KOPT-K1 (cell line): ENCODE measurements at regions not wholly inside any gene's neighbourhood (a gene's known extent, or its start where the extent isn't known, plus 50 kb on each side); places are given as distances from the start of the nearest gene placed in this dataset.

ENCODE experiments used
- H3K27ac ChIP-seq: fragments of 200-600 bp; sonication (generic); 2 replicates; pipeline ENCODE4 v1.5.1; 2016; ENCODE audit warnings: antibody characterized with exemption, mild to moderate bottlenecking, low read depth, low read length; ENCODE audit not compliant: poor library complexity, severe bottlenecking
- H3K36me3 ChIP-seq: fragments of 200-600 bp; sonication (generic); 2 replicates; pipeline ENCODE4 v1.5.1; 2017; ENCODE audit warnings: antibody characterized with exemption, mild to moderate bottlenecking, low read length, moderate library complexity; ENCODE audit not compliant: insufficient read depth
- H3K9me3 ChIP-seq: fragments of 200-600 bp; sonication (generic); 2 replicates; pipeline ENCODE4 v1.5.1; 2017; ENCODE audit warnings: antibody characterized with exemption, low read length, mild to moderate bottlenecking; ENCODE audit not compliant: insufficient read depth, poor library complexity, severe bottlenecking

DNA sequence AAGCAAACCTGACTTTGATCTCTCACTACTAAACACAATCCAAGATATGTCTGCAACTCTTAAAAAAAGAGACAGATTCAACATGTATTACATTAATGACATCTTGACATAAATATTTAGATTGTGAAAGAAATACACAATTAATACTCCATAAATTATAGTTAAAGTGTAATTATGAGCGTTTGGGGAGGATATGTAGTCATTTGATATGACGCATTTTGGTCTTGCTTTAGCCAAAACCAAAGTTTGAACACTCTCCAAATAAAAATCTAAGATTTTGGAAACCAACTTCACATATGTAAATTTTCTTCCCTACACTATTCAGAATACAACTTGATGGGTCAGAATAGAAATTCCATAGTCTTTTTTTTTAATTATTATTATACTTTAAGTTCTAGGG is 1257.6 kb downstream of the SLC16A7 start:
- H3K27ac ChIP-seq: no peak overlapping the region
- H3K36me3 ChIP-seq: no peaks in the 10 kb centered on the region
- H3K9me3 ChIP-seq: no peaks in the 10 kb centered on the region

DNA sequence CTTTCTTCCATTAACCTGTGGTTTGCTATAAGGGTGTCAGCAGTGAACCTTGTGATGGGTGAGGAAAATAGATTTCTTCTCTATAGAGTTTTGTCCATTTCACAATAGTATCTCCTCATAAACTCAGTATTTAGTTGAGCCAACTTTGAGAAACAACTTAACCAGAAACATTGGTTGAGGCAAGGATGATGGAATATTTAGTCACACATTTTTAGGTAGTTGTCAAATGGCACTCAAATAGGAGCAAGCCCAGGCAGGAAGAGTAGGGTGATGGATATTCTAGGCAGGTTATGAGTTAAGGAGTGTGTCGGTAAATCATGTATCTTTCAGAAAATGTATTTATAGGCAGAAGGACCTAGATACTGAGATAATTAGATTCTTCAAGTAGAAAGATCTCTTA is 1267.6 kb downstream of the SLC16A7 start:
- no peaks in the 10 kb centered on the region for H3K9me3 ChIP-seq
- no peaks in the 10 kb centered on the region for H3K36me3 ChIP-seq
- no peak overlapping the region for H3K27ac ChIP-seq

DNA sequence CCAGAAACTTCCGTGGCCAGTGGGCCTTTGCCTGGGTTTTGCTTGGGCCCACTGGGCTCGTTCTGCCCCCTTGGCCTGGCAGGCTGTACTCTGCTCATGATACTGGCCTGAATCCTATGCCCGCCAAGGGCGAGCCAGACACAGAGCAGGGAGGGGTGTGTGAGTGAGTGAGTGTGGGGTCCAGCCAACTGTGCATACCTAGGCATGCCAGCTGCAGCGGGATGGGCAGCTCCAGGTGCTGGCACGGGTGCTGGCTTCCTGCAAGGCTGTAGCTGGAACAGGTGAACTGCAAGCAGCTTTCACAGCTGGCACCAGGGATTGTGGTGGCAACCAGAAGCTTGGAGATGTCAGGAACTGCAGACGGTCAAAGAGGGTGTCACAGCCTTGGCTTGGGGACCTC is 1276.4 kb downstream of the SLC16A7 start:
- Histone ChIP-seq H3K36me3 (no peaks in the 10 kb centered on the region), H3K27ac (no peak overlapping the region), H3K9me3 (no peaks in the 10 kb centered on the region)

DNA sequence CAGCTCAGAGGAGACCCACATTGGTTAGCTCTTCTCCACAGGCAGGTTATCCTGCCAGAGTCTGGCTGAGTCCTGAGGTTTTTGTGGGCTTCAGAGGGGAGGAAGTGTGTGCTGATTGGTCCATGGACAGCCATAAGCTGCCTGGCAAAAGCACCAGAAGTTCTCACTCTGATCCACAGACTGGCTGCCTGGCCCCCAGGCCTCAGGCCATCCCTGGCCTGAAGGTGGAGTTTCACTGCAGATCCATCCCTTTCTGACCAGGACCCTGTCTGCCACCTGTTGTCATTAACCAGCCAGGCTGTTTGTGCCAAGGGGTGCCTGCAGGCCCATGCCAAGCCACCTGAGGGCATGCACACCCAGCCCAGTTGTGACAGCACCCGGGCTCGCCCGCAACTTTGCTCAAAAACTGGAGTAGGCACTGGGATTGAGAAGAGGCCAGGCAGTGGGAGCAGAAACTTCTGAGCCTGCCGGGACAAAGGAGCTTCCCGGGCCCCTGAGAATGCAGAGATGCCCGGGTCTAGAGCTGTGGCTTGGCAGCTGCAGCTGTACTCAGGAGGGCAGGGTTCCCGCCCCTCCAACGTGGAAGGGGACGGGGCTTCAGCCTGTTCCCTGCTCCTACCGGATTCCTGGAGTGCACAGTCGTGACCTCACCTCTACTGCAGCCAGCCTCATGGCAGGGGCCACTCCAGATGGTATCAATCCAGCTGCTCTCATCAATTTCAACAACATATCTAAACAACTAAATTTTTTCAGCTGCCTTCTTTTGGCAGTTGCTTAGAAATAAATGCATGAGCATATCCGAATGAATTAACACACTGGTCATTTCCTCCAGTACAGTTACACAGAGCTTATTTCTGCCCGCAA is 1277.3 kb downstream of the SLC16A7 start:
- no peaks in the 10 kb centered on the region for H3K36me3 ChIP-seq
- no peaks in the 10 kb centered on the region for H3K9me3 ChIP-seq
- no peak overlapping the region for H3K27ac ChIP-seq

DNA sequence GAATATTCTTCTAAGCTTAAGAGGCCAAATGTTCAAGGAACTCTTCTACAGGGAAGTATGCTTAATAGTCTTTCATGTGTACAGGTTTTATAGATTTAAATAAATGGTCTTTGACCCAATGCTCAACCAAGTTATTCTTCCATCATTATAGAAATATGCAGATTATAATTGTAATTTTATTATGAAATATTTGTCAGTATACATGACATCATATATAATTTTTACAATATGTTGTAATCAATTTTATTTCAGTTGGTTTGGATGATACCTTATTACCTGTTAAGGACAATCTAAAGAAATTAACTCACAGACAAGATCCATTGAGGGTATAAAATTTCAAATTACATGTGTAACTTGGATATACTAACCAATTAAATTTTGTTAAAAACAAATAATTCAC is 1278.3 kb downstream of the SLC16A7 start:
- Histone ChIP-seq H3K9me3 (no peaks in the 10 kb centered on the region), H3K36me3 (no peaks in the 10 kb centered on the region), H3K27ac (no peak overlapping the region)

DNA sequence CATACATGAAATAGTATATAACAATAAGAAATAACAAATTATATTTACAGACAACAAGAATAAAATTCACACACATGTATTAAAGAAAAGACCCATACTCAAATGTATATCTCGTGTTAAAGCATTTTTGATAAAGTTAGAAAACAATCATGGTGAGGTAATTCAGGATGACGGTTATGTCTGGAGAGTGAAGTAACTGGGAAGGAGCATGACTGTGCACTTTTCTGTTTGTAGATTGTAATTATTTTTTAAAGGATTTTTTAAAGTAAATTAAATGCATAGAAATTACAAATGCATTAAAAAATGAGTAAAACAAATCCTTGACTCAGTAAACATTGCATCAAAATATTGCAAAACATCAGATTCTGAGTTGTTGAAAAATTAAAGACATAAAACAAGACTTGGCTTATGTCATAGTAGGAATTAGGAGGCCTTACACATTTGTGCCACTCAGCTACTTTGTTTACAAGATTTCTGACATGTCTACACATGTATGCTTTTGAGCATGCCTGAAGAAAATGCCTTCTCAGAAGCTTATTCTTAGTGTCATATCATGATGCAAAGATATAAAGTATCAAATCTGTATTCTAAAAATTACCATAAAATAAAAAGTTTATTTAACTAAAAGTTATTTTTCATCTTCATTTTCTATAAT is 1325.1 kb downstream of the SLC16A7 start:
- H3K27ac ChIP-seq: no peak overlapping the region
- H3K9me3 ChIP-seq: no peaks in the 10 kb centered on the region
- no peaks in the 10 kb centered on the region for H3K36me3 ChIP-seq

DNA sequence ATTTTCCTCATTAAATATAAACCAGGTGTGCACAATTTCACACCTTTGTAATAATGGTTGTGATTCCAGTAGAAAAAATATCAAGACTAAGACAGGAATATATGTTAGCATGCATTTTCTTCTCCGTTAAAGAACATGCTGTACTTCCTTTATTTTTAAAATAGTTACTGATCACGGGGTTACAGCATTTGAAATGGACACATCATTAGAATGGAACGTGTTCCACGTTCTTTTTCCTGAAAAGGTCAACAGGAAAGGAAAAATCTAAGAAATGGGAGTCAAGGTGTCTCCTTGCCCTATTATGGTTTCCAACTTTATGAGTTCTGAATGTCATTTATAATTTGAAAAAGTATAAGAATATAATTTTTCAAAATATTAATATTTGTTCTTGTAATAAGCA is 1325.7 kb downstream of the SLC16A7 start:
- Histone ChIP-seq H3K27ac (no peak overlapping the region), H3K9me3 (no peaks in the 10 kb centered on the region), H3K36me3 (no peaks in the 10 kb centered on the region)

DNA sequence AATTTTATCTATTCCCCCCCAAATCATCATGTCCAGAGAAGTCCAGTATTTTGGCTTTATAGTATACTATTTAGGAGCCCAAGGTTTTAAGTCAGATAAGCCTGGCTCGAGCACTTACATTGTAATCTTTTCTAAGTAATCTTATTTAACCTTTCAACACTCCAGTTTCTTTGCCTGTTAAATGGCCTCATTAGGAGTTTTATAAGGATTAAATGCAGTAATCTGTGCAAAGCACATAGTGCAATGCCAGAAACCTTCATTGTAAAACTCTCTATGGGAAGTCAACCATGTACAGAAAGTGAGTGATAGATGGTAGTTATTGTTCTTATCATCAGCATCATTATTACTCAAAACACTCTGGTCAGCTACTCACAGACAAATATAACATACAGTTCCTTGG is 1330.4 kb downstream of the SLC16A7 start:
- Histone ChIP-seq H3K9me3 (no peaks in the 10 kb centered on the region), H3K27ac (no peak overlapping the region), H3K36me3 (no peaks in the 10 kb centered on the region)

DNA sequence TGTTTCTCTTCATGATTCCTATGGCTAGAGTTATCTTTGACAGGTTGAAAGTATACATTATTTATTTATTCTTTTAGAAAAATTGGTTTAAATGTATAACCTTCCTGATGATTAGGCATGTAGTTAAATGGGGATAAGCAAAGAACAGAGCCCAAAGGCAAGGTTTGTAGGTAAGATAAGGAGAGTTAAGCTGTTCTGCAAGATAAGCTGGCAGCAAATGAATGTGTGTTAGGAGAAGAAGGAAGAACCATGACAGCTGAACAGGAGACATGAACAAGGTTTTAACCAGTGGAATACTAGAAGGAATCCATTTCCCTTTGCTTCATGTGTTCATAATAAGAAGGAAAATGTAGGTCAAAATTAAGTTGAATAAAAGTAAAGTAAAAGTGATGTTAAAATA is 1330.1 kb upstream of the USP15 start:
- Histone ChIP-seq H3K9me3 (peaks cover 7% of the 10 kb centered on the region), H3K36me3 (no peaks in the 10 kb centered on the region), H3K27ac (no peak overlapping the region)

DNA sequence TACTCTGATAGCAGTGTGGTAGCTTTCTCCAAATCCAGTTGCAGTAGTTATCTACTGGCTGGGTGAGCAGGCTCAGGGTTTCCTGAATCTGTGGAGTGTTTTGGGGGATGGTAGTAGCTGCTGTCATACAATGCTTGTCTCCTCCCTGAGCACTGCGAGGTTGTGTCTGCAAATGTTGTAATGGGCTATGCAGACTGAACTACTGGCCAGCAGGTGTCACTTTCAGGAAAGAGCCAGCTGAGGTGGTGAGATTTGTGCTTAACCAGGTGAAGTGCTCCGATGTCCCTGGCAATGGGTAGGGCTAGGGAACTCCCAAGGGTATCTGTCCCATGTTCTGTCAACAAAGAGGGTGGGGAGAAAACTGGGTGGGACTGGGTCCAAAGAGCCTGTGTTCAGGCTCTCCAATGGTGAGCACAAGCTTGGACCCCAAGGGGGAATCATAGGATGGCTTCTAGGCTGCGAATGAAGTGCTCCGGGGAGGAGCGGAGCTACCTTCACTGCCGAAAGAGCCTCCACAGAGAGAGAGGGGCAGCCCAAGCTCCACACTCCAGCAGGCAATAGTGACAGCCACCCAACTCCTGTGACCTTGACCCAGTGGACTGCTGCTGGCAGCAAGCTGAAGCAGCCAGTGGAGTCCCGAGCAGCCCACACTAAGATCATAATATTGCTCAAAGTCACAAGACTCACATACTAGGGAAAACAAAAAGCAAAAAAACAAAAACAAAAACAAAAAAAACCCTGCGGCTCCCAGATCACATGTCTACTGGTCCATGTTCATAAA is 1324.0 kb upstream of the USP15 start:
- Histone ChIP-seq H3K36me3 (no peaks in the 10 kb centered on the region), H3K9me3 (peaks cover 8% of the 10 kb centered on the region), H3K27ac (no peak overlapping the region)

DNA sequence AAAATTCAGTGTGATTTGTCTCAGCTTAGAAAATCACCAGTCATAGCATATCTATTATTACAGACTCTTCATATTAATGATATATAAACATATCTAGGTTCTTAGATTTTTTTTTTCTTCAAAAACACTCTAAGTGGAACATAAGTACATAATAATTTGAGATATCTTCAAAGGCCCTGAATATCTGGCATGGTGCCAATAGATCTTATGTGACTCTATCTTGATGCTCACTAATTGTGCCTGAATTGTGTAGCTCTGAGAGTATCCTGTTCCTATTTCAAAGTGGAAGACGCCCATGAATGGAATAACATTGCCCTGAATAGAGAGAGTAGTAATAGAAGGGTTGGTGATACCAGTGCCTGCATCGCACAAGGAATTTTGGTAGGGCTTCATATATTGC is 1312.7 kb upstream of the USP15 start:
- Histone ChIP-seq H3K36me3 (no peaks in the 10 kb centered on the region), H3K27ac (no peak overlapping the region), H3K9me3 (no peaks in the 10 kb centered on the region)

DNA sequence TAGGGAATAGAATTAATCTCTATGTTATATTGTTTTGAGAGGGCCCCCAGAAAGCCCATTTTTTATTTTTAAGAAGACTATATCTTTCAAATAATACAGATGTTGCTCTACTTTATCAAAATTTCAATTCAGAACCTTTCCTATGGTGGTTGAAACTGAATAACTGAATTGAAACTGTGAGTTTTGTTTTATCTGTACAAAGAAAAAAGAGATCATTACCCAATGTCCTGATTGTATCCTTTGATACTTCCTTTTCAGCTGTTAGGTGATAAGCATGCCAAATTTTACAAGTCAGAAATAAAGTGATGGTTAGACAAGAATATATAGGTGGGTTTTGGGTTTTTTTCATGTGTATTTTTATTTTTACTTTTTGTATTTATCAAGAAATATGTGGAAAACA is 1293.1 kb upstream of the USP15 start:
- Histone ChIP-seq H3K36me3 (no peaks in the 10 kb centered on the region), H3K9me3 (no peaks in the 10 kb centered on the region), H3K27ac (no peak overlapping the region)

DNA sequence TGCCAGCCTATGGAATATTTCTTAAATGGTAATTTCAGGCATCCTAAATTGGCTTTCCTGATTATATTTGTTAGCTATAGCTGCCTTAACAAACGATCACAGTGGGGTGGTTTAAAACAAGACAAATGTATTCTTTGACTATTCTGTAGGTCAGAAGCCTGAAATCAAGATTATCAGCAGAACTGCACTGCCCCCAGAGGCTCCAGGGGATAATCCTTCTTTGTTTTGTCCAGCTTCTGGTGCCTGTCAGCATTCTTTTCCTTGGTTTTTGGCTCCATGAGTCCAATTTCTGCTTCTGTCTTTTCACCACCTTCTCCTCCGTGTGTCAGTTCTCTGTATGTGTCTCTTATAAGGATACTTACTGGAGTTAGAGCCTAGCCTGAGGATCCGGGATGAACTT is 1282.2 kb upstream of the USP15 start:
- Histone ChIP-seq H3K9me3 (no peaks in the 10 kb centered on the region), H3K36me3 (no peaks in the 10 kb centered on the region), H3K27ac (no peak overlapping the region)

DNA sequence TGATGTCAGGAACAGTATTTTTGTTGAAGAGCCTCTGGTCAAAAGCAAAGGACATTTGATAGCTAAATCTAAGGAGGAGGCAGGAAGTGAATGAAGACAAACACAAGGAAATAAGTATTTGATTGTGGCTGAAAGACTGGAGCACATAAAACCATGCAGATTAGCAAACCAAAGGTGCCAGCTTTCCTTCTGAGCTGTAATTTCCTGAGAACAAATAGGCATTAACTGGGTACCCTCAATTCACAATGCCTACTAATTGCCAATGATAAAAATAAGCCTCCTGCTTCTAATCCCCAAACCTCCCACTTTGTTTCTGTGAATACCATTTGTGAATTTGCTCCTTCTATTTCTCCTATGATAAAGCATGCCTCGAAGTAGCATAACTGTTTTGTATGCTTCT is 1279.6 kb upstream of the USP15 start:
- no peaks in the 10 kb centered on the region for H3K9me3 ChIP-seq
- H3K36me3 ChIP-seq: no peaks in the 10 kb centered on the region
- H3K27ac ChIP-seq: no peak overlapping the region

DNA sequence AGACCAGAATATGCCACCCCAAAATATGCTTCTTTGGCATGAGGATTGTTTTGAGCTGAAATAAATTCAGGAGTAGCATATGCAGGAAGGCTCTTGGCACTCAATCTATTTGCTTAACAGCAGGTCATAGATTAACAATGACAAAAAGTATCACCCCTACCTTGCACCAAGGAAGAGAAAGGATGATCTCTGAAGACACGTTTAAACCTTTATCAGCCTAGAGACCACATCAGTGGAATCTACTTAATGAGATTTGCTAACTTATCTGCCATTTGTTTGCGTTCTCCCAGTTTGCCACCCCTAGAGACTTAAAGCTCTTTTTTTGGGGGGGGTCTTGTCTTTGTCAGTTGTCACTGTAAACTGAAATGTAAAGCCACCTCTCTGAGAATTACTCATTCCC is 1278.7 kb upstream of the USP15 start:
- H3K27ac ChIP-seq: no peak overlapping the region
- no peaks in the 10 kb centered on the region for H3K36me3 ChIP-seq
- no peaks in the 10 kb centered on the region for H3K9me3 ChIP-seq
